Natural killer cell (primary cell): ENCODE measurements at regions not wholly inside any gene's neighbourhood (a gene's known extent, or its start where the extent isn't known, plus 50 kb on each side); places are given as distances from the start of the nearest gene placed in this dataset.

Source experiments
- ATAC-seq, 3 donors: fragments of 150-1000 bp in 2 of 3; fragments of 200-7000 bp in 1 of 3; cut with Tn5 transposase; 1 replicate in 1 of 3; 2 replicates in 2 of 3; pipeline ENCODE4 v1.10.0; 2021; ENCODE audit warnings: mild to moderate bottlenecking in 2 of 3, moderate library complexity in 2 of 3
- DNase-seq, 2 donors: peaks; one replicate each; pipeline versions ENCODE4 v3.0.0 to v3.0.0-alpha.2; 2013 to 2021; ENCODE audit warnings: mixed read lengths in 1 of 2
- H3K27ac ChIP-seq: one replicate; pipeline ENCODE4 v1.5.1; 2013; ENCODE audit warnings: mild to moderate bottlenecking, low read length
- H3K27me3 ChIP-seq: one replicate; pipeline ENCODE4 v1.6.1; 2013; ENCODE audit warnings: low read length; ENCODE audit not compliant: control insufficient read depth, insufficient read depth
- H3K36me3 ChIP-seq: one replicate; pipeline ENCODE4 v1.6.1; 2013; ENCODE audit warnings: low read length; ENCODE audit not compliant: control insufficient read depth, insufficient read depth
- H3K4me1 ChIP-seq: one replicate; pipeline ENCODE4 v1.6.1; 2013; ENCODE audit warnings: low read length; ENCODE audit not compliant: control insufficient read depth, insufficient read depth
- H3K4me3 ChIP-seq: one replicate; pipeline ENCODE4 v1.5.1; 2013; ENCODE audit warnings: low read length
- H3K9me3 ChIP-seq: one replicate; pipeline ENCODE4 v1.6.1; 2013; ENCODE audit warnings: low read length; ENCODE audit not compliant: control insufficient read depth, insufficient read depth
- H3K27ac Mint-ChIP-seq, 2 donors: one replicate each; pipeline ENCODE4 v1.8.0; 2022; ENCODE audit warnings: mild to moderate bottlenecking in 2 of 2, mixed read lengths in 2 of 2, moderate library complexity in 1 of 2
- H3K27me3 Mint-ChIP-seq, 2 donors: one replicate each; pipeline ENCODE4 v1.8.0; 2022; ENCODE audit warnings: low read depth in 2 of 2, mixed read lengths in 2 of 2
- H3K36me3 Mint-ChIP-seq: one replicate; pipeline ENCODE4 v1.8.0; 2022; ENCODE audit warnings: mixed read lengths
- H3K4me1 Mint-ChIP-seq, 2 donors: one replicate each; pipeline ENCODE4 v1.8.0; 2022; ENCODE audit warnings: mixed read lengths in 2 of 2
- H3K4me3 Mint-ChIP-seq: one replicate; pipeline ENCODE4 v1.8.0; 2022; ENCODE audit warnings: mild to moderate bottlenecking, moderate library complexity, mixed read lengths
- H3K9me3 Mint-ChIP-seq, 2 donors: one replicate each; pipeline ENCODE4 v1.8.0; 2022; ENCODE audit warnings: mixed read lengths in 2 of 2
- WGBS: methylation state at CpG from one replicate; pipeline ENCODE4 v1.1.7; 2013; ENCODE audit warnings: missing lambda C conversion rate; ENCODE audit not compliant: insufficient coverage; 5-methylcytosine and 5-hydroxymethylcytosine counted together
- intact Hi-C: fragments of 100-400 bp; cut with micrococcal nuclease; formaldehyde crosslinking; loops from one replicate; pipeline ENCODE4 v1.14.2; 2022
- TF ChIP-seq, protein P1 (sequence below): fragments of 200-600 bp; IDR thresholded peaks from one replicate; pipeline ENCODE4 v1.8.0; 2022; ENCODE audit warnings: antibody characterized with exemption

DNA sequence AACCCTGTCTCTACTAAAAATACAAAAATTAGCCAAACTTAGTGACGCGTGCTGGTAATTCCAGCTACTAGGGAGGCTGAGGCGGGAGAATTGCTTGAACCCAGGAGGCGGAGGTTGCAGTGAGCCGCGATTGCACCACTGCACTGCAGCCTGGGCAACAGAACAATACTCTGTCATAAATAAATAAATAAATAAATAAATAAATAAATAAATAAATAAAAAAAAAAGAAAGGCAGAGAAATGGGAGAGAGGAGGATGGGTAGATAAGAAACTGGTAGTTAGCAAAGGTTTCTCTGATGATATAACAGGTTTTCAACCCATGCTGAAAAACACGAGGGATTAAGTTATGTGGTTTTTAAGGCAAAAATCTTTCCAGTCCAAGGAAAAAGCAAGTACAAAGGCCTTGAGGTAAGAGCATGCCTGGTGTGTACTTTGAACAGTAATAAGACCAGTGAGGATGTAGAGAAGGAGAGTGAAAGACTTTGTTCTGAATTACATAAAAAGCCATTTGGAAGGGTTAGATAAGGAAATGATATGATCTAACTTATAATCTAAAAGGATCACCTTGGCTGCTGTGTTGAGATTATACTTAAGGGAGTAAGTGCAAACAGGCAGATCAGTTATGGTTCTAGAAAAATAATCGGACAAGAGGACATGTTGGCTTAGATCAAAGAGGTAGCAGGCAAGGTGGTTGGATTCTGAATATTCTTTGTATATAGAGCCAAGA, 159.3 kb downstream of the PTH2R start:
- intact Hi-C loops, result no loop called here

DNA sequence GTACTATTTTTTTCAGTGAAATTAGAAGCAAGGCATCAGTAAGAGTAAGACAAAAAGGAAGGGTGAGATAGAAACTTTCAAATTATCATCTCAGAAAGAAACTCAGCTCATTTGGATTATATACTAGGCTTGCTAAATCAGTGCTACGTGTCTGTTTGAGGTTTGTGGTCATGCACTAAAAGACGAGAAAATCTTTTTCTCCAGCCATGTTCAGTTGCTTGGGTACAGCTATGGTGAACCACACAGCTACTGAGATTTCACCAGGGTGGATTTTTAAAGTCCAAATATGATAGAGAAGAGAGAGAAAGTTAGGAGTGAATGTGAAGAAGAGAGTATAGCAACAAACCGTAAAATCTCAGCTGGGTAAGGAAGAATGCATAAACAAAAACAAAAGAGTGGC, 161.6 kb downstream of the PTH2R start:
- no peak overlapping the region for H3K27ac ChIP-seq
- no peaks in the 10 kb centered on the region for H3K9me3 ChIP-seq
- ATAC-seq (no peak), DNase-seq (no peak)
- no peaks in the 10 kb centered on the region for H3K27me3 ChIP-seq
- no peaks in the 10 kb centered on the region for H3K36me3 ChIP-seq
- H3K4me1 ChIP-seq, result no peaks in the 10 kb centered on the region
- TF ChIP-seq, protein P1, sequence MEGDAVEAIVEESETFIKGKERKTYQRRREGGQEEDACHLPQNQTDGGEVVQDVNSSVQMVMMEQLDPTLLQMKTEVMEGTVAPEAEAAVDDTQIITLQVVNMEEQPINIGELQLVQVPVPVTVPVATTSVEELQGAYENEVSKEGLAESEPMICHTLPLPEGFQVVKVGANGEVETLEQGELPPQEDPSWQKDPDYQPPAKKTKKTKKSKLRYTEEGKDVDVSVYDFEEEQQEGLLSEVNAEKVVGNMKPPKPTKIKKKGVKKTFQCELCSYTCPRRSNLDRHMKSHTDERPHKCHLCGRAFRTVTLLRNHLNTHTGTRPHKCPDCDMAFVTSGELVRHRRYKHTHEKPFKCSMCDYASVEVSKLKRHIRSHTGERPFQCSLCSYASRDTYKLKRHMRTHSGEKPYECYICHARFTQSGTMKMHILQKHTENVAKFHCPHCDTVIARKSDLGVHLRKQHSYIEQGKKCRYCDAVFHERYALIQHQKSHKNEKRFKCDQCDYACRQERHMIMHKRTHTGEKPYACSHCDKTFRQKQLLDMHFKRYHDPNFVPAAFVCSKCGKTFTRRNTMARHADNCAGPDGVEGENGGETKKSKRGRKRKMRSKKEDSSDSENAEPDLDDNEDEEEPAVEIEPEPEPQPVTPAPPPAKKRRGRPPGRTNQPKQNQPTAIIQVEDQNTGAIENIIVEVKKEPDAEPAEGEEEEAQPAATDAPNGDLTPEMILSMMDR, result no peak
- H3K4me3 ChIP-seq, result no peak overlapping the region
- 51% methylated on average over 3 of the region's 3 CpGs for WGBS
- Mint-ChIP-seq H3K27ac (no peak overlapping the region), H3K27me3 (no peaks in the 10 kb centered on the region), H3K4me3 (no peak overlapping the region), H3K9me3 (peaks cover 0 to 5% of the 10 kb centered on the region in 2 donors), H3K4me1 (no peaks in the 10 kb centered on the region), H3K36me3 (no peaks in the 10 kb centered on the region)
- intact Hi-C loops, result no loop called here

More for the DNA sequence above, 159.3 kb downstream of the PTH2R start:
- Mint-ChIP-seq H3K27me3 (no peaks in the 10 kb centered on the region), H3K4me1 (no peaks in the 10 kb centered on the region), H3K27ac (no peak overlapping the region), H3K36me3 (no peaks in the 10 kb centered on the region), H3K4me3 (no peak overlapping the region), H3K9me3 (peaks cover 0 to 8% of the 10 kb centered on the region in 2 donors)
- no peaks in the 10 kb centered on the region for H3K27me3 ChIP-seq
- H3K9me3 ChIP-seq, result peaks cover 3% of the 10 kb centered on the region
- TF ChIP-seq, protein P1, result no peak
- DNase-seq (no peak), ATAC-seq (no peak)
- no peaks in the 10 kb centered on the region for H3K36me3 ChIP-seq
- H3K27ac ChIP-seq, result no peak overlapping the region
- no peaks in the 10 kb centered on the region for H3K4me1 ChIP-seq
- WGBS, result 75% methylated on average over 6 of the region's 8 CpGs
- H3K4me3 ChIP-seq, result no peak overlapping the region

DNA sequence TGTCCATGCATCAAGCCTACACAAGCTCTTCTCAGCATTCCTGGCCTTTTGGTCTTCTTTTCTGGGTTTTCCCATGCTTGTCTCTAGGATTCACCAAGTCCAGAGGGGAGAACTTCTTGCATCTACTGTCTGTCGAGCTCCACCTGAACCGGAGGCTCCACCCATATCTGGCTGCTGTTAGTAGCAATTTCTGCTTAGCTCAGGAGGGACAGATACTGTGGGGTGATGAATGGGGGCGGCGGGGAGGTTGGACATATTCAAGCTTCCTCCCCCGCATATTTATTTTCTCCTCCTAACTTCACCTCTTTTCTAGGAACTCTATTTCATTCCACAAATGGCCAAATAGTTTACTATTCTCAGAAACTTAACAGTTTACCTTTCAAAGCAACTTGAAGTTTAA, 163.5 kb downstream of the PTH2R start:
- Mint-ChIP-seq H3K4me1 (no peaks in the 10 kb centered on the region), H3K27me3 (no peaks in the 10 kb centered on the region), H3K27ac (no peak overlapping the region), H3K9me3 (peaks cover 0 to 5% of the 10 kb centered on the region in 2 donors), H3K4me3 (no peak overlapping the region), H3K36me3 (no peaks in the 10 kb centered on the region)
- Histone ChIP-seq H3K4me1 (no peaks in the 10 kb centered on the region), H3K4me3 (no peak overlapping the region), H3K9me3 (no peaks in the 10 kb centered on the region), H3K27ac (no peak overlapping the region), H3K36me3 (no peaks in the 10 kb centered on the region), H3K27me3 (no peaks in the 10 kb centered on the region)
- whole genome bisulfite sequencing, result 90% methylated on average over 5 of the region's 5 CpGs
- DNase-seq (no peak), ATAC-seq (no peak)
- intact Hi-C loops, result no loop called here
- TF ChIP-seq, protein P1, result no peak
